ENCODE measurements at regions not wholly inside any gene's neighbourhood (a gene's known extent, or its start where the extent isn't known, plus 50 kb on each side); places are given as distances from the start of the nearest gene placed in this dataset.

DNA sequence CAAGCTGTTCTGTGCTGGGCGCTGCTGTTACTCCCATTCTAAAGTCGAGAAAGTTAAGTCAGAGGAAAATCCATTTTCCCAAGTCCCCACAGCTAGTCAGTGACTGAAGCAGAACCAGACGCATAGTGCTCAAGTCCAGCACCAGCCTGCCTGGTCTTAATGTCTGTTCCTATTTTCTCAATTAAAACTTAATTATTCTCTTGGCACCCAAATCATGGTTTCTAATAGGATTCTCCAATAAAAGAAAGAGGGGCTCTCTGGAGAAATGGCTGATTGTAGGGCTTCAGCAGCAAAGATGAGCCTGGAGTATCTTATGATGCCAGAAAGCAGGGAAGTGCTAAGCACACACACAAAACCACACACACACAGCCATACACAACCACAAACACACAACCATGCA lies 531.0 kb upstream of the SALL3 start:
- TF ChIP-seq POLR2A (IDR thresholded peaks at IDR 0.05; ENCODE audit: low read length) (no peak), GATA1 (IDR thresholded peaks at IDR 0.05; ENCODE audit: low read depth, low read length) (no peak)
- no peak for DNase-seq

DNA sequence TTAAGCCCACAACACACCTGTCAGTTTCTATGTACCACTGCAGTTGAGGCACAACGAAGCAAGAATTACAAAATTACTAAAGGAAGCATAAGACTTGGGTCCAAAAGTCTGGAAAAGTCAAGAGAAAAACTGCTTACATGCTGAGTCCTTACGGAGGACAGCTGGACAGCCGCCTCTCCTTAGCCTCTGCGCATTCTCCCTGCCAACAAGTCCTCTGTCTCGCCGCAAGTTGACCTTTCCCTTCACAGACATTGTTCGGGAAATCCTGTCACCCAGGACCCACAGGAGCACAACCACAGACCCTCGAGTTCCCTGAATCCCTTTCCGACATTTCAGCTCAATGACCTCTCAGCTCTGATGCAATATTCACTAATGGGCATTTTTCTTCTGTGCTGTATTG lies 525.4 kb upstream of the SALL3 start:
- DNase-seq, result no peak
- no peak for TF ChIP-seq POLR2A (IDR thresholded peaks at IDR 0.05; ENCODE audit: low read length)
- no peak for TF ChIP-seq GATA1 (IDR thresholded peaks at IDR 0.05; ENCODE audit: low read depth, low read length)

DNA sequence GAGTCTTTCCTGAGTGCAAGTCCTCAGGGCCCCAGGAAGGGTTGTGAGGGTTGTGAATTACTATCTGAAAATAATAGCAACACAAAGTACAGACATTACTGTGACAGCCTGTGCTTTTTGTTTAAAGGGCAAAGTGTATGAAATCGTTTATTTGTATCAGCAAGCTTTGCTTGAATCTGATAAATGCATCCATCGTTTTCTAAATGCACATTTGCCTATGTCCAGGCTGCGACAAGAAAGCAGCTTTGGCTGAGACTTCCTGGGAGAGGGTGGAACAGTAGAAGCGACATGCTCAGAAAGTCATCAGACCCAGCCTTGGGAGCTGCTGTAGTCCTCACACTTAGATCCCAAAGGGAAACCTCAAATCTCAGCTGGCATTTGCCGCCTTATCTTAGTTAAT lies 524.2 kb upstream of the SALL3 start:
- TF ChIP-seq POLR2A (IDR thresholded peaks at IDR 0.05; ENCODE audit: low read length) (no peak), GATA1 (IDR thresholded peaks at IDR 0.05; ENCODE audit: low read depth, low read length) (no peak)

DNA sequence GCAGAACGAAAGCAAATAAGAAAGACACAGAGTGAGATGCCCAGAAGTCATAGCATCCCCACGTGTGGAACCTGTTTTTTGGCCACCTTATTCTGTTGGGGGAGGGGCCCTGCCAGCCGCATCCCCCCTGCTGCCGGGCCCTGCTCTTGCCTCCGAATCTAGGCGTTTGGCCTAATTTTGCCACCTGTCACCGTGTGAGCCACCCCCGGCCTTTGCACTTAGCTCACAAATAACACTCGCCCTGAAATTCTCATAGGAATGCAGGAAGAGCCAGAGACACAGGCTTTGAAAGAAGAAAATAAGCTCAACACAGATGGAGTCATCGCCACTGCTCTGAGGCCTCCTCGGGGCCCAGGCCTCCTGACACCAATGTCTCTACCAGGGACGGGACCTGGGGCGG lies 522.6 kb upstream of the SALL3 start:
- no peak for DNase-seq
- TF ChIP-seq GATA1 (IDR thresholded peaks at IDR 0.05; ENCODE audit: low read depth, low read length), result no peak
- TF ChIP-seq POLR2A (IDR thresholded peaks at IDR 0.05; ENCODE audit: low read length), result no peak

More for the DNA sequence above, 524.2 kb upstream of the SALL3 start:
- DNase-seq, result no peak

DNA sequence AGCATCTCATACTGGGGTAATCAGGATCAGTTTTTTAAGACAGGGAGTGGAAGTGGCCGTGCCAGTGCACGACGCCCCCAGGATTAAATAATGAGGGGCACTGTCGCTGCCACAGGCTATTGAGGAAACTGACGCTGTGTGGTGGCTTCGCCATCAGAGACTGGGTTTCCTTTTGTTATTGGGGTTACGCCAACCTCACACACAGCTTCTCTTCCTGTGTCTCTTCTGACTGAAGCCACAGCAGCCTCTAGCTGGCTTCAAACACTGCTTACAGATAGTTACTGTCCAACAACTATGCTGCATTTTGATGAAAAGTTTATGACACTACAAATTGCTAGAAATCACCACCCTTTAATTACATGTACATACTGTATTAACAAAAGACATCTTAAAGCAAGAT lies 521.9 kb upstream of the SALL3 start:
- DNase-seq, result no peak
- TF ChIP-seq GATA1 (IDR thresholded peaks at IDR 0.05; ENCODE audit: low read depth, low read length), result no peak
- no peak for TF ChIP-seq POLR2A (IDR thresholded peaks at IDR 0.05; ENCODE audit: low read length)

DNA sequence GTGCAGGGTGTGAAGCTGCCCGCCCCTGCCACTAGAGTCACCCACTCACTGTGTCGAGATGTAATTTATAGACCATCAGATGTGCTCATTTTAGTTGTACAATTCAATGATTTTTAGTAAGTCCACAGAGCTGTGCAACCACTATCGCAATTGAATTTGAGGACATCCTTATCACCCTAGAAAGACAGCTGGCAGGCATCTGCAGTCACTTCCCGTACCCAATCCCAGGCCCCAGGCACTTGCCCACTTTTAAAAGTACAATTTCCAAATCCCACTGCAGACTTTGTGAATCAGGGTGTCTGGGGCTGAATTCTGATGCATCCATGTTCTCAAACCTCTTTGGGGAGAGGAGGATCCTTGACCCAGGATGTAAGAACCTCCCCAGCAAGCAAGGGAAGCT lies 521.3 kb upstream of the SALL3 start:
- no peak for DNase-seq
- TF ChIP-seq POLR2A (IDR thresholded peaks at IDR 0.05; ENCODE audit: low read length) (no peak), GATA1 (IDR thresholded peaks at IDR 0.05; ENCODE audit: low read depth, low read length) (no peak)

DNA sequence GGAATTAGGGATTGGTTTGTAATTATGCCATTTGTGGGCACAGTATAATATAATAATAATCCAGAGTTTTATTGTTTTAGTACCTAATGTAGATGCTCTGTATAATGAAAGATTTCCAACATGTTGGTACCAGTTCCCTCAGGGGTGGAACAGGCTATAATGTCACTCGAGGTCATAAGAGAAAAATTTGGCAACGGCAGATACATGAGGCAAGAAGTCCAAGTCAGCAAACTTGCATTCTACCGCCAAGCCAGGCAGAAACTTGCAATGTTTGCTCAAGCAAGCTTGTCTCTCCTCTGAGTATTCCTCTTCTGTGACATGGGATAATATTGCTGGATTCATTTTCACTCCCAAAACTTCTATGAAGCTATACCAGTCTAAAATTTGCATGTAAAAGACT lies 520.0 kb upstream of the SALL3 start:
- TF ChIP-seq GATA1 (IDR thresholded peaks at IDR 0.05; ENCODE audit: low read depth, low read length) (no peak), POLR2A (IDR thresholded peaks at IDR 0.05; ENCODE audit: low read length) (no peak)
- no peak for DNase-seq

DNA sequence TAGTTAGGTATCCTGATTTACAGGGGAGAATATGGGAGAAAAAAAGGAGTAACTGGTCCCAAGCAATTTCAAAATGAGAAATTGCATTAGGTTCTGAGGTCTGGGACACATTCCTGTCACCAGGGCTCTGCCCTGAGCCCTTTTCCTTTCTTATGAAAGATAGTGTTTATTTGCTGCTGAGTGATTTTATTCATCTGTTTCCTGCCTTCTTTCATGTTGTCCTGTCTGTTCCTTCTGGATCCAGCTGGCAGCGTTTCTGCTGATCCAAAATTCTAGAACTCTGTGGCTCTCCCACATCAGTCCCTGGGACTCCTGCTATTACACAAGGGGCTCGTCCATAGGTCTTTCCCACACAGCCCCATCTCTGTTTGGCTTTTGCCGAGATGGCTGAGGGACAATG lies 519.1 kb upstream of the SALL3 start:
- TF ChIP-seq GATA1 (IDR thresholded peaks at IDR 0.05; ENCODE audit: low read depth, low read length) (no peak), POLR2A (IDR thresholded peaks at IDR 0.05; ENCODE audit: low read length) (no peak)
- no peak for DNase-seq

DNA sequence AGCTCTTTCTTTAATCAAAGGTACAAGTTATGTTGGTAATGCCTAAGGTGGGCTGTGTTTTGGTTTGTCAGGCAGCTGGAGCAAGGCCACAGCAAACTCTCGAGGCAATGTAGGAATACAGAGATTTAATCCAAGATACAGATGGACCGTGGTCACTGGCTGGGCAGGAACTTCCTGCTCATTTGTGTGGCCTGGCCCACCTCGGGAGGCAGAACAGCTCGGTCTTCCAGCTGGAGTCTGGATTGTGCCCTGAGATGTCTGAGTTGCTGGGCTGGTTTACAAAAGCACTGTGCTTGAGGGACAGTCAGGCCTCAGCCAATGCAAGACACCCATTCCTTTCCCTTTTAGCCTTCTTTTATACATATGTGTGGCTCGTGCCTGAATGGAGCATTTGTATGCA lies 506.1 kb upstream of the SALL3 start:
- TF ChIP-seq GATA1 (IDR thresholded peaks at IDR 0.05; ENCODE audit: low read depth, low read length) (no peak), POLR2A (IDR thresholded peaks at IDR 0.05; ENCODE audit: low read length) (no peak)
- DNase-seq, result no peak

DNA sequence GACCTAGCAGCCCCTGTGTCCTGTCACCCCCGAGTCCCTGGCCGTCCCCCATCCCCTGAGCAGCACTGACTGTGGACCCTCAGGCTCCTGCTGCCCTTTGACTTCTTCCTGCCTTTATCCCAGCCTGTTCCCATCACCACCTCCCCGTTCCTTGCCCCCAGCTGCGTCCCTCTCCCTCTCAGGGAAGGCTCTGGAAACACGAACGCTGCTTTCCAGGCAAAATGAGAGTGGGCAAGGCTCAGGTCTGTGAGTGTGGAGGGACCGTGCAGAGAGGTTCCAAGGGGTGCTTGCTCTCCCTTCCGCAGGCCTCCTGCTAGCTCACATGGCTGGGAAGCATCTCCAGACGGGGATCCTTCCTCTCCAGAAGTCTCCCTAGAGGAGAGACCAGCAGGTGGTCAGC lies 501.8 kb upstream of the SALL3 start:
- TF ChIP-seq POLR2A (IDR thresholded peaks at IDR 0.05; ENCODE audit: low read length) (no peak), GATA1 (IDR thresholded peaks at IDR 0.05; ENCODE audit: low read depth, low read length) (no peak)
- no peak for DNase-seq

DNA sequence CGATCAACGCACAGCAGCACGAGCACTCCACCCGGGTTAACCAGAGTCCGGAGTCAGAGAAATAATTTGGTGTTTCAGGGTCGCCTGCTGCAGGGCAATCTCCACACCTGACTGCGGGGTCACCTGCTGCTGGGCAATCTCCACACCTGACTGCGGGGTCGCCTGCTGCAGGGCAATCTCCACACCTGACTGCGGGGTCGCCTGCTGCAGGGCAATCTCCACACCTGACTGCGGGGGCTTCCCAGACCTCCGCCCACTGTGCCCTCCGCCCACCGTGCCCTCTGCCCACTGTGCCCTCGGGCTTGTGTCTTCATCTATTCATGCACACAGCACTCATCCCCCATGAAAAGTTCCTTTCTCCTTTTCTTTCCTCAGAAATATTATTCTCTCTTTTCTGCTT lies 500.2 kb upstream of the SALL3 start:
- DNase-seq, result no peak

DNA sequence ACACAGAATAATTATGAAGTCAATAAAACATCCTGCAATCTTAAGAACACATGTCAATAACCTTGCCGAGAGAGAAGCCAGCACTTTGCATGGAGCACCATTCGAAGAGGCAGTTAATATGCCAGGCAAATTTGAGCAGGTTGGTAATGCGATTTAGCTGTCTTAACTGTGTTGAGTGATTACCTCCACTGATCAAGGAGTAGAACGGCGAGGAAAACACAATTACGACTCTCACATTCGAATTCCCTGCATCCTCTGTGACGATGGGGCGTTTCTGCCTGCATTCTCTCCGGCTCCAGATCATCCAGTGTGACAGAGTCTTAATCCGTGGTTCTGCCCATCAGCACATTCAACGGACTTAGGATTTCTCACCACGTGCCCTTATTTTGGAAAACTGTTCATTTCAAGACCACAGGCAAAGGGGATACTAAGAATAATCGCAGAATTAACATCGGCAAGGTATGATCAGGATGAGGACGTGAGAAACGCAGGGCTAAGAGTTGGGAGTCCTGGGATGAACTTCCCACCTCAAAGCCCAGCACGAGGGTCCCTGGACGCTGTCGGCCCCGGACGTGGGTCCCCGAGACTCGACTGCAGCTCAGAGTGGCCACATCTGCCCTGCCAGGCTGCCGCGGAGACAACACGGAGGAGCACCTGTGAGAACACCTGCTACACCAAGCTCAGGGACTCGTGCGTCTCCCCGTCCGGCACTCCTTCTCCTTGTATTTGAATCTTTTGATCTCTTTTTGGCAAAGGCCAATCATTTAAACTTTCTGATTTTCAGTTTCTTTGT lies 499.2 kb upstream of the SALL3 start:
- no peak for DNase-seq
- TF ChIP-seq POLR2A (IDR thresholded peaks at IDR 0.05; ENCODE audit: low read length) (no peak), GATA1 (IDR thresholded peaks at IDR 0.05; ENCODE audit: low read depth, low read length) (no peak)

More for the DNA sequence above, 500.2 kb upstream of the SALL3 start:
- TF ChIP-seq POLR2A (IDR thresholded peaks at IDR 0.05; ENCODE audit: low read length), result no peak
- TF ChIP-seq GATA1 (IDR thresholded peaks at IDR 0.05; ENCODE audit: low read depth, low read length), result no peak

DNA sequence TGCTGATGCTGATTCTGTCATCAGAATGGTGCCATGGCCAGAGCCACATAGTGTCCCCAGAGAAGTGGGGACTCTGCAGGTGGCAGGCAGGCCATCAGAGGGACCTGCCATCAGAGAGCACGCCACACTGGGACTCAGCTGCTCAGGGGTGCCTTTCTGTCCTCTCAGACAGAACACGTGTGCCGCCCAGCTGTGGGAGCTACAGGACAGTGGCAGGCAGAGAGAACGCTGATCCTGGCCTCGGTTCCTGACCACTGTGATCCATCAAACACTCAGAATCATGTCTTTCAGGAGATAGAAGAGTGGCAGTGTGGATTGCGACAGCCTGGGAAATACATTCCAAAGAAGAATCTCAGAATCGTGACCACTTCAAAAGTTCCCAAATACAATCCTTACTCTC lies 497.2 kb upstream of the SALL3 start:
- TF ChIP-seq POLR2A (IDR thresholded peaks at IDR 0.05; ENCODE audit: low read length), result no peak
- no peak for TF ChIP-seq GATA1 (IDR thresholded peaks at IDR 0.05; ENCODE audit: low read depth, low read length)
- no peak for DNase-seq

DNA sequence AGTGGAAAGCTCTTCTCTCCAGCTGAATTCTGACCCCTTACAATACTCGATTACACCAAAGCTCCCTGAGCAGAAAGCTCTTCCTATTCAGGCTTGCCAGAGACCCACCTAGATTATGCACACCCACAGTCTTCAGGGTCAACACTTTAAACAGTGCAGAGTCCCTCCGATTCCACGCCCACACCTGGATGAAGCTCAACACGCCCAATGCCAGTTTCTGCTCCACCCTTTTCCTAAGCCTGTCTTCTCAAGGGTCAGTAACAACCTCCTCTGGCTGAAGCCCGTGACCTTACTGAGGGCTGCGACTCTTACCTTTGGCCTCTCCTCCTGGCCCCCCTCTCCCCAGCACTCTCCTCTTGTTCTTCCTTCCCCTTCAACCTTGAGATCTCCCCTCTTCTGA lies 492.0 kb upstream of the SALL3 start:
- DNase-seq, result no peak
- TF ChIP-seq GATA1 (IDR thresholded peaks at IDR 0.05; ENCODE audit: low read depth, low read length) (no peak), POLR2A (IDR thresholded peaks at IDR 0.05; ENCODE audit: low read length) (no peak)

DNA sequence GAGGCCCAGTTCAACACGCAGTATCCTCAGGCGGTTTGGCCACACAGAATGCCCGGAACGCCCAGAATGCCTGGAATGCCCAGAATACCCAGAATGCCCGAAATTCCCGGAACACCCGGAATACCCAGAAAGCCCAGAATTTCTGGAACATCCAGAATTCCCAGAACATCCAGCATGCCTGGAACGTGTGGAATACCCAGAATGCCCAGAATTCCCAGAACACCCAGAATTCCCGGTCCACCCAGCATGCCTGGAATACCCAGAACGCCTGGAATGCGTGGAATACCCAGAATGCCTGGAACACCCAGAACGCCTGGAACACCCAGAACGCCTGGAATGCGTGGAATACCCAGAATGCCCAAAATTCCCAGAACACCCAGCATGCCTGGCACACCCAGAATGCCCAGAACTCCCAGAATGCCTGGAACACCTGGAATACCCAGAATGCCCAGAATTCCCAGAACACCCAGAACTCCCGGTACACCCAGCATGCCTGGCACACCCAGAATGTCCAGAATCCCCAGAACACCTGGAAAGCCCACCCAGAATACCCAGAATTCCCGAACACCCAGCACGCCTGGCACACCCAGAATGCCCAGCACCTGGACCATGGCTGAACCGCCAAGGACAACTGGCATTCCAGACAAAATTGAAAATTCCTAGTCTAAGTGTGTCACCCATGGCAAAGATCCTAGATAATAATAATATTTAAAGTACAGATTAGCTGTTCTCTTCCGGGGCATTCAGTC lies 487.4 kb upstream of the SALL3 start:
- TF ChIP-seq GATA1 (IDR thresholded peaks at IDR 0.05; ENCODE audit: low read depth, low read length) (no peak), POLR2A (IDR thresholded peaks at IDR 0.05; ENCODE audit: low read length) (no peak)
- no peak for DNase-seq

Measured in erythroblast (primary cell).